Thyroid gland (tissue), 4 donors: ENCODE measurements at regions not wholly inside any gene's neighbourhood (a gene's known extent, or its start where the extent isn't known, plus 50 kb on each side); places are given as distances from the start of the nearest gene placed in this dataset.

Source experiments
- DNase-seq, 2 donors: peaks; one replicate each; pipeline ENCODE4 v3.0.0-alpha.2; 2019
- H3K27ac ChIP-seq, 3 donors: fragments of 200-600 bp; sonication (generic); 1 replicate in 2 of 3; 2 replicates in 1 of 3; pipeline ENCODE4 v1.5.1; 2016 to 2019; ENCODE audit warnings: mild to moderate bottlenecking in 1 of 3, moderate library complexity in 1 of 3
- H3K27me3 ChIP-seq: fragments of 200-600 bp; sonication (generic); one replicate; pipeline ENCODE4 v1.5.1; 2019
- H3K36me3 ChIP-seq, 2 donors: fragments of 200-600 bp; sonication (generic); one replicate each; pipeline ENCODE4 v1.5.1; 2016 to 2019
- H3K4me1 ChIP-seq, 2 donors: fragments of 200-600 bp; sonication (generic); one replicate each; pipeline ENCODE4 v1.5.1; 2017 to 2019
- H3K4me3 ChIP-seq, 3 donors: fragments of 200-600 bp; sonication (generic); replicated peaks in 1 of 3; 1 replicate in 2 of 3; 2 replicates in 1 of 3; pipeline ENCODE4 v1.5.1; 2016; ENCODE audit warnings: mild to moderate bottlenecking in 1 of 3
- H3K9me3 ChIP-seq: fragments of 200-600 bp; sonication (generic); one replicate; pipeline ENCODE4 v1.5.1; 2017
- CTCF ChIP-seq, 6 experiments: fragments of 200-600 bp in 3 of 6; fragments of 450-650 bp in 3 of 6; sonication (generic) in 3 of 6; IDR thresholded peaks; one replicate each; pipeline ENCODE4 v1.5.1; 2016 to 2019; ENCODE audit warnings: antibody characterized with exemption in 6 of 6, mild to moderate bottlenecking in 2 of 6, inconsistent platforms in 1 of 6, moderate library complexity in 1 of 6
- POLR2A ChIP-seq, 2 donors: fragments of 450-650 bp; IDR thresholded peaks; one replicate each; pipeline ENCODE4 v1.6.1; 2017; ENCODE audit warnings: antibody characterized with exemption in 2 of 2, mild to moderate bottlenecking in 2 of 2, moderate library complexity in 1 of 2
- WGBS, 2 donors: methylation state at CpG; one replicate each; pipeline ENCODE4 v1.1.5; 2017; 5-methylcytosine and 5-hydroxymethylcytosine counted together
- intact Hi-C: fragments of 100-400 bp; cut with DNase I; formaldehyde crosslinking; loops from one replicate; pipeline ENCODE4 v1.15.1; 2023

- no peak overlapping the region for H3K4me3 ChIP-seq
- H3K4me1 ChIP-seq = no peaks in the 10 kb centered on the region
- H3K27ac ChIP-seq = no peak overlapping the region
- WGBS, 2 donors = 72 to 74% methylated on average over 3 of the region's 3 CpGs
- no peak for DNase-seq
- TF ChIP-seq CTCF (IDR thresholded peaks at IDR 0.05) (no peak), POLR2A (IDR thresholded peaks at IDR 0.05) (no peak)
- H3K9me3 ChIP-seq = no peaks in the 10 kb centered on the region
- H3K36me3 ChIP-seq = no peaks in the 10 kb centered on the region
- intact Hi-C loops = no loop called here
- H3K27me3 ChIP-seq = no peaks in the 10 kb centered on the region
Observed at GRCh38 chr6:138719011-138719635, 54.4 kb upstream of the CCDC28A start.

GRCh38 chr6:138719744-138720143 is 53.8 kb upstream of the CCDC28A start:
- no peaks in the 10 kb centered on the region for H3K9me3 ChIP-seq
- H3K4me1 ChIP-seq = peaks cover 0 to 3% of the 10 kb centered on the region in 2 donors
- H3K27me3 ChIP-seq = no peaks in the 10 kb centered on the region
- TF ChIP-seq POLR2A (IDR thresholded peaks at IDR 0.05) = no peak
- no peak for TF ChIP-seq CTCF (IDR thresholded peaks at IDR 0.05)
- H3K27ac ChIP-seq = no peak overlapping the region
- H3K36me3 ChIP-seq = no peaks in the 10 kb centered on the region
- 55 to 67% methylated on average over 1 of the region's 1 CpG for WGBS, 2 donors
- intact Hi-C loops = no loop called here
- H3K4me3 ChIP-seq = no peak overlapping the region
- no peak for DNase-seq

GRCh38 chr6:138722425-138723371 is 50.9 kb upstream of the CCDC28A start:
- WGBS, 2 donors = 90% methylated on average over 4 of the region's 4 CpGs
- no peaks in the 10 kb centered on the region for H3K27me3 ChIP-seq
- intact Hi-C loops = no loop called here
- H3K4me3 ChIP-seq = no peak overlapping the region
- H3K4me1 ChIP-seq = peaks cover 0 to 3% of the 10 kb centered on the region in 2 donors
- H3K9me3 ChIP-seq = no peaks in the 10 kb centered on the region
- DNase-seq = no peak
- TF ChIP-seq POLR2A (IDR thresholded peaks at IDR 0.05) (no peak), CTCF (IDR thresholded peaks at IDR 0.05) (no peak)
- H3K27ac ChIP-seq = no peak overlapping the region
- no peaks in the 10 kb centered on the region for H3K36me3 ChIP-seq
